ENCODE measurements at regions not wholly inside any gene's neighbourhood (a gene's known extent, or its start where the extent isn't known, plus 50 kb on each side); places are given as distances from the start of the nearest gene placed in this dataset.

GRCh38 chr4:155571184-155571944 is 95.3 kb upstream of the GUCY1A1 start:
- Histone ChIP-seq H3K27me3 (ENCODE audit: control insufficient read depth in 2 of 2, insufficient read depth in 2 of 2, low read length in 2 of 2) (no peaks in the 10 kb centered on the region), H3K4me1 (ENCODE audit: control insufficient read depth in 2 of 2, insufficient read depth in 2 of 2, low read length in 2 of 2) (no peaks in the 10 kb centered on the region), H3K27ac (ENCODE audit: low read depth, low read length) (no peak overlapping the region), H3K9me3 (ENCODE audit: control insufficient read depth in 2 of 3, low read length in 3 of 3) (no peaks in the 10 kb centered on the region), H3K4me3 (ENCODE audit: low read length) (no peak overlapping the region), H3K36me3 (ENCODE audit: control insufficient read depth in 2 of 3, insufficient read depth in 3 of 3, low read length in 3 of 3) (no peaks in the 10 kb centered on the region)
- CTCF ChIA-PET = no interaction called here
- no peak for DNase-seq
- Mint-ChIP-seq H3K4me3 (no peak overlapping the region), H3K9me3 (peaks cover 0 to 4% (median 0%) of the 10 kb centered on the region in 11 donors), H3K27ac (no peak overlapping the region), H3K27me3 (peaks cover 0 to 16% (median 0%) of the 10 kb centered on the region in 5 donors), H3K4me1 (peaks cover 0 to 1% (median 0%) of the 10 kb centered on the region in 7 donors), H3K36me3 (no peaks in the 10 kb centered on the region)
- intact Hi-C loops (cut with micrococcal nuclease) = no loop called here
- no peak for ATAC-seq
- POLR2A ChIA-PET = interaction anchor here (0.7 kb wide), 1 partner anchor 271 kb away, joined by 3 read pairs; no protein-coding TSS in a partner anchor

- H3K4me1 ChIP-seq (ENCODE audit: control insufficient read depth in 2 of 2, insufficient read depth in 2 of 2, low read length in 2 of 2) = no peaks in the 10 kb centered on the region
- no peaks in the 10 kb centered on the region for H3K36me3 ChIP-seq (ENCODE audit: control insufficient read depth in 2 of 3, insufficient read depth in 3 of 3, low read length in 3 of 3)
- no peaks in the 10 kb centered on the region for H3K27me3 ChIP-seq (ENCODE audit: control insufficient read depth in 2 of 2, insufficient read depth in 2 of 2, low read length in 2 of 2)
- CTCF ChIA-PET = no interaction called here
- H3K9me3 Mint-ChIP-seq = peaks cover 0 to 4% (median 0%) of the 10 kb centered on the region in 11 donors
- ATAC-seq = no peak
- POLR2A ChIA-PET = no interaction called here
- H3K27ac ChIP-seq (ENCODE audit: low read depth, low read length) = no peak overlapping the region
- DNase-seq = no peak
- H3K27me3 Mint-ChIP-seq = peaks cover 0 to 16% (median 0%) of the 10 kb centered on the region in 5 donors
- H3K4me3 Mint-ChIP-seq = no peak overlapping the region
- H3K4me3 ChIP-seq (ENCODE audit: low read length) = no peak overlapping the region
- no peaks in the 10 kb centered on the region for H3K9me3 ChIP-seq (ENCODE audit: control insufficient read depth in 2 of 3, low read length in 3 of 3)
- H3K27ac Mint-ChIP-seq = no peak overlapping the region
- intact Hi-C loops (cut with micrococcal nuclease) = no loop called here
- H3K4me1 Mint-ChIP-seq = peaks cover 0 to 1% (median 0%) of the 10 kb centered on the region in 7 donors
- no peaks in the 10 kb centered on the region for H3K36me3 Mint-ChIP-seq
These were observed 96.0 kb upstream of the GUCY1A1 start for GRCh38 chr4:155570661-155571060.

GRCh38 chr4:155569960-155570515 is 96.6 kb upstream of the GUCY1A1 start:
- H3K27ac Mint-ChIP-seq = no peak overlapping the region
- ATAC-seq (no peak), DNase-seq (no peak)
- Histone ChIP-seq H3K27me3 (ENCODE audit: control insufficient read depth in 2 of 2, insufficient read depth in 2 of 2, low read length in 2 of 2) (no peaks in the 10 kb centered on the region), H3K9me3 (ENCODE audit: control insufficient read depth in 2 of 3, low read length in 3 of 3) (no peaks in the 10 kb centered on the region), H3K4me1 (ENCODE audit: control insufficient read depth in 2 of 2, insufficient read depth in 2 of 2, low read length in 2 of 2) (no peaks in the 10 kb centered on the region), H3K27ac (ENCODE audit: low read depth, low read length) (no peak overlapping the region), H3K4me3 (ENCODE audit: low read length) (no peak overlapping the region), H3K36me3 (ENCODE audit: control insufficient read depth in 2 of 3, insufficient read depth in 3 of 3, low read length in 3 of 3) (no peaks in the 10 kb centered on the region)
- peaks cover 0 to 1% (median 0%) of the 10 kb centered on the region in 7 donors for H3K4me1 Mint-ChIP-seq
- CTCF ChIA-PET = interaction anchor here (0.6 kb wide), 1 partner anchor 1238 kb away, joined by 3 read pairs; no protein-coding TSS in a partner anchor
- no peaks in the 10 kb centered on the region for H3K36me3 Mint-ChIP-seq
- H3K27me3 Mint-ChIP-seq = peaks cover 0 to 16% (median 0%) of the 10 kb centered on the region in 5 donors
- no peak overlapping the region for H3K4me3 Mint-ChIP-seq
- POLR2A ChIA-PET = no interaction called here
- intact Hi-C loops (cut with micrococcal nuclease) = no loop called here
- H3K9me3 Mint-ChIP-seq = peaks cover 0 to 4% (median 0%) of the 10 kb centered on the region in 11 donors

- no peak overlapping the region for H3K4me3 Mint-ChIP-seq
- CTCF ChIA-PET = no interaction called here
- DNase-seq (no peak), ATAC-seq (no peak)
- H3K36me3 Mint-ChIP-seq = no peaks in the 10 kb centered on the region
- H3K27ac ChIP-seq (ENCODE audit: low read depth, low read length) = no peak overlapping the region
- H3K36me3 ChIP-seq (ENCODE audit: control insufficient read depth in 2 of 3, insufficient read depth in 3 of 3, low read length in 3 of 3) = no peaks in the 10 kb centered on the region
- H3K9me3 ChIP-seq (ENCODE audit: control insufficient read depth in 2 of 3, low read length in 3 of 3) = no peaks in the 10 kb centered on the region
- no peaks in the 10 kb centered on the region for H3K4me1 ChIP-seq (ENCODE audit: control insufficient read depth in 2 of 2, insufficient read depth in 2 of 2, low read length in 2 of 2)
- H3K27ac Mint-ChIP-seq = no peak overlapping the region
- no peak overlapping the region for H3K4me3 ChIP-seq (ENCODE audit: low read length)
- H3K27me3 ChIP-seq (ENCODE audit: control insufficient read depth in 2 of 2, insufficient read depth in 2 of 2, low read length in 2 of 2) = no peaks in the 10 kb centered on the region
- H3K27me3 Mint-ChIP-seq = peaks cover 0 to 16% (median 0%) of the 10 kb centered on the region in 5 donors
- intact Hi-C loops (cut with micrococcal nuclease) = no loop called here
- peaks cover 0 to 4% (median 0%) of the 10 kb centered on the region in 11 donors for H3K9me3 Mint-ChIP-seq
- POLR2A ChIA-PET = no interaction called here
- H3K4me1 Mint-ChIP-seq = peaks cover 0 to 1% (median 0%) of the 10 kb centered on the region in 7 donors
These were observed 97.2 kb upstream of the GUCY1A1 start for GRCh38 chr4:155569471-155569870.

GRCh38 chr4:155568641-155569220 is 97.9 kb upstream of the GUCY1A1 start:
- no peaks in the 10 kb centered on the region for H3K4me1 ChIP-seq (ENCODE audit: control insufficient read depth in 2 of 2, insufficient read depth in 2 of 2, low read length in 2 of 2)
- ChIA-PET CTCF (no interaction called here), POLR2A (no interaction called here)
- Mint-ChIP-seq H3K27ac (no peak overlapping the region), H3K9me3 (peaks cover 0 to 4% (median 0%) of the 10 kb centered on the region in 11 donors), H3K27me3 (peaks cover 0 to 18% (median 6%) of the 10 kb centered on the region in 5 donors), H3K4me1 (peaks cover 0 to 1% (median 0%) of the 10 kb centered on the region in 7 donors), H3K36me3 (no peaks in the 10 kb centered on the region), H3K4me3 (no peak overlapping the region)
- no peak overlapping the region for H3K4me3 ChIP-seq (ENCODE audit: low read length)
- H3K36me3 ChIP-seq (ENCODE audit: control insufficient read depth in 2 of 3, insufficient read depth in 3 of 3, low read length in 3 of 3) = no peaks in the 10 kb centered on the region
- DNase-seq (no peak), ATAC-seq (no peak)
- H3K27me3 ChIP-seq (ENCODE audit: control insufficient read depth in 2 of 2, insufficient read depth in 2 of 2, low read length in 2 of 2) = no peaks in the 10 kb centered on the region
- no peaks in the 10 kb centered on the region for H3K9me3 ChIP-seq (ENCODE audit: control insufficient read depth in 2 of 3, low read length in 3 of 3)
- no peak overlapping the region for H3K27ac ChIP-seq (ENCODE audit: low read depth, low read length)
- intact Hi-C loops (cut with micrococcal nuclease) = no loop called here

- no peak overlapping the region for H3K4me3 ChIP-seq (ENCODE audit: low read length)
- H3K36me3 ChIP-seq (ENCODE audit: control insufficient read depth in 2 of 3, insufficient read depth in 3 of 3, low read length in 3 of 3) = no peaks in the 10 kb centered on the region
- no peaks in the 10 kb centered on the region for H3K9me3 ChIP-seq (ENCODE audit: control insufficient read depth in 2 of 3, low read length in 3 of 3)
- Mint-ChIP-seq H3K4me1 (no peaks in the 10 kb centered on the region), H3K9me3 (no peaks in the 10 kb centered on the region), H3K27ac (no peak overlapping the region), H3K36me3 (no peaks in the 10 kb centered on the region), H3K4me3 (no peak overlapping the region), H3K27me3 (peaks cover 0 to 19% (median 9%) of the 10 kb centered on the region in 5 donors)
- DNase-seq (no peak), ATAC-seq (no peak)
- CTCF ChIA-PET = no interaction called here
- POLR2A ChIA-PET = no interaction called here
- H3K27ac ChIP-seq (ENCODE audit: low read depth, low read length) = no peak overlapping the region
- no peaks in the 10 kb centered on the region for H3K4me1 ChIP-seq (ENCODE audit: control insufficient read depth in 2 of 2, insufficient read depth in 2 of 2, low read length in 2 of 2)
- no peaks in the 10 kb centered on the region for H3K27me3 ChIP-seq (ENCODE audit: control insufficient read depth in 2 of 2, insufficient read depth in 2 of 2, low read length in 2 of 2)
- intact Hi-C loops (cut with micrococcal nuclease) = no loop called here
These were observed 100.3 kb upstream of the GUCY1A1 start for GRCh38 chr4:155566354-155566753.

Data from naive thymus-derived CD4-positive, alpha-beta T cell (primary cell).